Naive thymus-derived CD8-positive, alpha-beta T cell (primary cell): ENCODE measurements at regions not wholly inside any gene's neighbourhood (a gene's known extent, or its start where the extent isn't known, plus 50 kb on each side); places are given as distances from the start of the nearest gene placed in this dataset.

Experiments
- ATAC-seq, 2 donors: fragments of 150-1000 bp; cut with Tn5 transposase in 1 of 2; sonication (Bioruptor Pico), chemical (Tn5 transposase) in 1 of 2; 1 replicate in 1 of 2; 2 replicates in 1 of 2; pipeline ENCODE4 v1.10.0; 2021; ENCODE audit warnings: mild to moderate bottlenecking in 2 of 2, moderate library complexity in 2 of 2
- POLR2A ChIA-PET: fragments of 350-600 bp; sonication (Branson Sonifier 250); formaldehyde crosslinking; loops from one replicate; lab custom pipeline; 2021; ENCODE audit warnings: antibody characterized with exemption; lab: Charles Lee
- DNase-seq, 10 donors: peaks; one replicate each; pipeline versions ENCODE4 v3.0.0 to v3.0.0-alpha.2; 2020 to 2022
- H3K27ac Mint-ChIP-seq, 10 donors: one replicate each; pipeline ENCODE4 v1.8.0; 2020 to 2022; ENCODE audit warnings: mild to moderate bottlenecking in 10 of 10, mixed read lengths in 10 of 10, moderate library complexity in 4 of 10, inconsistent platforms in 1 of 10
- H3K27me3 Mint-ChIP-seq, 5 donors: one replicate each; pipeline ENCODE4 v1.8.0; 2021 to 2022; ENCODE audit warnings: mixed read lengths in 5 of 5
- H3K36me3 Mint-ChIP-seq, 3 donors: one replicate each; pipeline ENCODE4 v1.8.0; 2020 to 2022; ENCODE audit warnings: mixed read lengths in 3 of 3, mild to moderate bottlenecking in 2 of 3, inconsistent platforms in 1 of 3
- H3K4me1 Mint-ChIP-seq, 4 donors: one replicate each; pipeline ENCODE4 v1.8.0; 2021 to 2022; ENCODE audit warnings: mixed read lengths in 4 of 4
- H3K4me3 Mint-ChIP-seq, 10 donors: one replicate each; pipeline ENCODE4 v1.8.0; 2020 to 2022; ENCODE audit warnings: mild to moderate bottlenecking in 10 of 10, mixed read lengths in 10 of 10, moderate library complexity in 6 of 10, inconsistent platforms in 1 of 10
- H3K9me3 Mint-ChIP-seq, 9 donors: one replicate each; pipeline ENCODE4 v1.8.0; 2020 to 2022; ENCODE audit warnings: mixed read lengths in 9 of 9, mild to moderate bottlenecking in 3 of 9, inconsistent platforms in 1 of 9, moderate library complexity in 1 of 9

- ATAC-seq (no peak), DNase-seq (no peak)
- Mint-ChIP-seq H3K36me3 (no peaks in the 10 kb centered on the region), H3K4me1 (no peaks in the 10 kb centered on the region), H3K27ac (no peak overlapping the region), H3K9me3 (peaks cover 0 to 5% (median 0%) of the 10 kb centered on the region in 9 donors), H3K4me3 (no peak overlapping the region), H3K27me3 (peaks cover 0 to 33% (median 3%) of the 10 kb centered on the region in 5 donors)
- POLR2A ChIA-PET, result no interaction called here
Observed at GRCh38 chr1:57795886-57796285, 372.0 kb upstream of the DAB1 start.

GRCh38 chr1:57794078-57794477 lies 370.2 kb upstream of the DAB1 start:
- Mint-ChIP-seq H3K27me3 (peaks cover 0 to 27% (median 3%) of the 10 kb centered on the region in 5 donors), H3K9me3 (peaks cover 0 to 9% (median 0%) of the 10 kb centered on the region in 9 donors), H3K27ac (no peak overlapping the region), H3K4me3 (no peak overlapping the region), H3K4me1 (no peaks in the 10 kb centered on the region), H3K36me3 (no peaks in the 10 kb centered on the region)
- ATAC-seq, result no peak
- POLR2A ChIA-PET, result no interaction called here
- no peak for DNase-seq

GRCh38 chr1:57791497-57791896 lies 367.6 kb upstream of the DAB1 start:
- POLR2A ChIA-PET, result no interaction called here
- DNase-seq, result no peak
- Mint-ChIP-seq H3K36me3 (no peaks in the 10 kb centered on the region), H3K27ac (no peak overlapping the region), H3K4me1 (no peaks in the 10 kb centered on the region), H3K9me3 (peaks cover 0 to 9% (median 0%) of the 10 kb centered on the region in 9 donors), H3K27me3 (peaks cover 0 to 1% (median under 1%) of the 10 kb centered on the region in 5 donors), H3K4me3 (no peak overlapping the region)
- ATAC-seq, result no peak

GRCh38 chr1:57789936-57790335 lies 366.1 kb upstream of the DAB1 start:
- H3K27me3 Mint-ChIP-seq, result peaks cover 0 to 1% (median 0%) of the 10 kb centered on the region in 5 donors
- DNase-seq (no peak), ATAC-seq (no peak)
- H3K4me1 Mint-ChIP-seq, result no peaks in the 10 kb centered on the region
- no peaks in the 10 kb centered on the region for H3K36me3 Mint-ChIP-seq
- POLR2A ChIA-PET, result no interaction called here
- H3K9me3 Mint-ChIP-seq, result peaks cover 0 to 5% (median 0%) of the 10 kb centered on the region in 9 donors
- no peak overlapping the region for H3K27ac Mint-ChIP-seq
- H3K4me3 Mint-ChIP-seq, result no peak overlapping the region

GRCh38 chr1:57788313-57788712 lies 364.5 kb upstream of the DAB1 start:
- Mint-ChIP-seq H3K27ac (peak overlapping the region in 1 of 10 donors; percentile 2), H3K4me3 (no peak overlapping the region), H3K36me3 (no peaks in the 10 kb centered on the region), H3K27me3 (peaks cover 0 to 4% (median 0%) of the 10 kb centered on the region in 5 donors), H3K9me3 (peaks cover 0 to 7% (median 0%) of the 10 kb centered on the region in 9 donors), H3K4me1 (no peaks in the 10 kb centered on the region)
- POLR2A ChIA-PET, result no interaction called here
- DNase-seq (no peak), ATAC-seq (no peak)

- POLR2A ChIA-PET, result no interaction called here
- H3K9me3 Mint-ChIP-seq, result peaks cover 0 to 3% (median 0%) of the 10 kb centered on the region in 9 donors
Observed at GRCh38 chr1:57784356-57784755, 360.5 kb upstream of the DAB1 start.

GRCh38 chr1:57782357-57782756 lies 358.5 kb upstream of the DAB1 start:
- ATAC-seq, result no peak
- DNase-seq, result no peak
- Mint-ChIP-seq H3K27me3 (peaks cover 0 to 31% (median 7%) of the 10 kb centered on the region in 5 donors), H3K4me3 (no peak overlapping the region), H3K27ac (no peak overlapping the region), H3K36me3 (peaks cover 0 to 2% (median 0%) of the 10 kb centered on the region in 3 donors), H3K4me1 (no peaks in the 10 kb centered on the region), H3K9me3 (peaks cover 0 to 4% (median 0%) of the 10 kb centered on the region in 9 donors)
- POLR2A ChIA-PET, result no interaction called here

More at GRCh38 chr1:57784356-57784755, 360.5 kb upstream of the DAB1 start:
- Mint-ChIP-seq H3K4me1 (no peaks in the 10 kb centered on the region), H3K27ac (no peak overlapping the region), H3K4me3 (no peak overlapping the region), H3K36me3 (no peaks in the 10 kb centered on the region), H3K27me3 (peaks cover 0 to 13% (median 4%) of the 10 kb centered on the region in 5 donors)
- no peak for ATAC-seq
- DNase-seq, result no peak

GRCh38 chr1:57772580-57773195 lies 348.8 kb upstream of the DAB1 start:
- H3K27me3 Mint-ChIP-seq, result peaks cover 0 to 2% (median 1%) of the 10 kb centered on the region in 5 donors
- H3K4me3 Mint-ChIP-seq, result no peak overlapping the region
- no peak for ATAC-seq
- no peak overlapping the region for H3K27ac Mint-ChIP-seq
- DNase-seq, result no peak
- no peaks in the 10 kb centered on the region for H3K4me1 Mint-ChIP-seq
- POLR2A ChIA-PET, result no interaction called here
- peaks cover 0 to 2% (median 0%) of the 10 kb centered on the region in 9 donors for H3K9me3 Mint-ChIP-seq
- no peaks in the 10 kb centered on the region for H3K36me3 Mint-ChIP-seq

GRCh38 chr1:57770772-57771171 lies 346.9 kb upstream of the DAB1 start:
- DNase-seq (no peak), ATAC-seq (no peak)
- Mint-ChIP-seq H3K4me1 (peaks cover 0 to 3% (median 0%) of the 10 kb centered on the region in 4 donors), H3K27me3 (peaks cover 1 to 11% (median 9%) of the 10 kb centered on the region in 5 donors), H3K9me3 (peaks cover 0 to 2% (median 0%) of the 10 kb centered on the region in 9 donors), H3K36me3 (no peaks in the 10 kb centered on the region), H3K27ac (no peak overlapping the region), H3K4me3 (no peak overlapping the region)
- POLR2A ChIA-PET, result no interaction called here

GRCh38 chr1:57770236-57770635 lies 346.4 kb upstream of the DAB1 start:
- Mint-ChIP-seq H3K4me1 (peaks cover 0 to 3% (median 0%) of the 10 kb centered on the region in 4 donors), H3K27ac (no peak overlapping the region), H3K36me3 (no peaks in the 10 kb centered on the region), H3K9me3 (peaks cover 0 to 2% (median 0%) of the 10 kb centered on the region in 9 donors), H3K27me3 (peaks cover 1 to 11% (median 9%) of the 10 kb centered on the region in 5 donors), H3K4me3 (no peak overlapping the region)
- ATAC-seq (no peak), DNase-seq (no peak)
- POLR2A ChIA-PET, result no interaction called here

- Mint-ChIP-seq H3K9me3 (no peaks in the 10 kb centered on the region), H3K27ac (no peak overlapping the region), H3K4me1 (peaks cover 0 to 3% (median 0%) of the 10 kb centered on the region in 4 donors), H3K27me3 (peaks cover 1 to 18% (median 8%) of the 10 kb centered on the region in 5 donors), H3K36me3 (peaks cover 0 to 2% (median 0%) of the 10 kb centered on the region in 3 donors), H3K4me3 (no peak overlapping the region)
- ATAC-seq (no peak), DNase-seq (no peak)
- POLR2A ChIA-PET, result no interaction called here
Observed at GRCh38 chr1:57761628-57762027, 337.8 kb upstream of the DAB1 start.

GRCh38 chr1:57752843-57753242 lies 329.0 kb upstream of the DAB1 start:
- no peaks in the 10 kb centered on the region for H3K9me3 Mint-ChIP-seq
- no peak overlapping the region for H3K4me3 Mint-ChIP-seq
- no peak overlapping the region for H3K27ac Mint-ChIP-seq
- ATAC-seq (no peak), DNase-seq (no peak)
- POLR2A ChIA-PET, result no interaction called here
- H3K4me1 Mint-ChIP-seq, result no peaks in the 10 kb centered on the region
- peaks cover 0 to 2% (median 0%) of the 10 kb centered on the region in 3 donors for H3K36me3 Mint-ChIP-seq
- peaks cover 0 to 14% (median 3%) of the 10 kb centered on the region in 5 donors for H3K27me3 Mint-ChIP-seq

GRCh38 chr1:57748719-57749118 lies 324.9 kb upstream of the DAB1 start:
- POLR2A ChIA-PET, result no interaction called here
- H3K27me3 Mint-ChIP-seq, result peaks cover 0 to 19% (median 5%) of the 10 kb centered on the region in 5 donors
- H3K9me3 Mint-ChIP-seq, result peaks cover 0 to 2% (median 0%) of the 10 kb centered on the region in 9 donors
- no peak overlapping the region for H3K4me3 Mint-ChIP-seq
- H3K27ac Mint-ChIP-seq, result no peak overlapping the region
- DNase-seq (no peak), ATAC-seq (no peak)
- H3K4me1 Mint-ChIP-seq, result no peaks in the 10 kb centered on the region
- H3K36me3 Mint-ChIP-seq, result no peaks in the 10 kb centered on the region
